IPS DF 6.9 (cell line): ENCODE measurements at regions not wholly inside any gene's neighbourhood (a gene's known extent, or its start where the extent isn't known, plus 50 kb on each side); places are given as distances from the start of the nearest gene placed in this dataset.
"Not testable (repeated sequence)": the region's sequence is repeated elsewhere in the genome, so short reads cannot be mapped to it uniquely, and the experiment has no call there.

ENCODE experiments used
- DNase-seq: peaks from one replicate; pipeline ENCODE4 v3.0.0-alpha.2; 2013; ENCODE audit warnings: low read depth, low spot score
- H3K27ac ChIP-seq: one replicate; pipeline ENCODE4 v1.5.1; 2013; ENCODE audit warnings: low read length, control low read depth
- H3K27me3 ChIP-seq: 2 replicates; pipeline ENCODE4 v1.6.1; 2013; ENCODE audit warnings: mild to moderate bottlenecking, low read length; ENCODE audit not compliant: control insufficient read depth, insufficient read depth
- H3K36me3 ChIP-seq: 2 replicates; pipeline ENCODE4 v1.6.1; 2013; ENCODE audit warnings: low read length; ENCODE audit not compliant: control insufficient read depth, insufficient read depth
- H3K4me1 ChIP-seq: 2 replicates; pipeline ENCODE4 v1.6.1; 2013; ENCODE audit warnings: low read length; ENCODE audit not compliant: control insufficient read depth, insufficient read depth
- H3K4me3 ChIP-seq: 2 replicates; pipeline ENCODE4 v1.5.1; 2013; ENCODE audit warnings: mild to moderate bottlenecking, low read length
- H3K9me3 ChIP-seq: 2 replicates; pipeline ENCODE4 v1.6.1; 2013; ENCODE audit warnings: low read length, inconsistent platforms; ENCODE audit not compliant: control insufficient read depth, insufficient read depth
- WGBS: extraction: QIAGEN DNeasy Blood & Tissue Kit; methylation state at CpG from one replicate; pipeline ENCODE4 v1.1.7; 2013; ENCODE audit warnings: mixed read lengths, missing lambda C conversion rate; ENCODE audit not compliant: insufficient read length, insufficient coverage; 5-methylcytosine and 5-hydroxymethylcytosine counted together

DNA sequence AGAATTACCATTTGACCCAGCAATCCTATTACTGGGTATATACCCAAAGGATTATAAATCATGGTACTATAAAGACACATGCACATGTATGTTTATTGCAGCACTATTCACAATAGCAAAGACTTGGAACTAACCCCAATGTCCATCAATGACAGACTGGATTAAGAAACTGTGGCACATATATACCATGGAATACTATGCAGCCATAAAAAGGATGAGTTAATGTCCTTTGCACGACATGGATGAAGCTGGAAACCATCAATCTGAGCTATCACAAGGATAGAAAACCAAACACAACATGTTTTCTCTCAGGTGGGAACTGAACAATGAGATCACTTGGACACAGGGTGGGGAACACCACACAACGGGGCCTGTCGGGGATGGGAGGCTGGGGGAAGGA, 123.4 kb upstream of the RIOK3 start:
- not testable (repeated sequence) for H3K4me1 ChIP-seq, DNase-seq, H3K27ac ChIP-seq, H3K4me3 ChIP-seq, H3K9me3 ChIP-seq, H3K36me3 ChIP-seq, H3K27me3 ChIP-seq
- no CpG with 5 or more reads among the region's 3 CpGs for WGBS

DNA sequence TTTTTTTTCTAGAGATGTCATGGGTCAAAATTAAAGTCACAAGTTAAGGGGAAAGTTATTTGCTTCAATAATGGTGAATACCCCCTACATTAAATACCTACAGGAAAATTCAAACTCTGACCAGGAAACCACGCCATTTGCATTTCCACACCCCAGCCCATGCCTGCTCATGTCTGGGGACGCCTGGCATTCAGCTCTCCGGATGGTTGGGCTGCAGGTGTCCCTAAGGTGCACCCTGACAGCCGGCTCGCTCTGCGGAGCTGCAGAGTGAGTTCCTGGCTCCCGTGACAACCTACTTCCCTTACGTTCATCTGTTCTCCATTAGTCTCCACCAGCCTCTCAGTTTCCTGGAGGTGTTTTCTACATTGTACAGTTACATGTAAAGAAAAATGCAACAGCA, 122.7 kb upstream of the RIOK3 start:
- Histone ChIP-seq H3K27me3 (no peaks in the 10 kb centered on the region), H3K4me3 (no peak overlapping the region), H3K27ac (no peak overlapping the region), H3K4me1 (no peaks in the 10 kb centered on the region), H3K36me3 (no peaks in the 10 kb centered on the region), H3K9me3 (no peaks in the 10 kb centered on the region)
- WGBS: no CpG with 5 or more reads among the region's 8 CpGs
- no peak for DNase-seq

GRCh38 chr18:23331091-23331920, 121.8 kb upstream of the RIOK3 start:
- H3K9me3 ChIP-seq: no peaks in the 10 kb centered on the region
- no CpG with 5 or more reads among the region's 22 CpGs for WGBS
- no peak overlapping the region for H3K27ac ChIP-seq
- no peaks in the 10 kb centered on the region for H3K36me3 ChIP-seq
- no peaks in the 10 kb centered on the region for H3K4me1 ChIP-seq
- no peak overlapping the region for H3K4me3 ChIP-seq
- DNase-seq: no peak
- no peaks in the 10 kb centered on the region for H3K27me3 ChIP-seq

DNA sequence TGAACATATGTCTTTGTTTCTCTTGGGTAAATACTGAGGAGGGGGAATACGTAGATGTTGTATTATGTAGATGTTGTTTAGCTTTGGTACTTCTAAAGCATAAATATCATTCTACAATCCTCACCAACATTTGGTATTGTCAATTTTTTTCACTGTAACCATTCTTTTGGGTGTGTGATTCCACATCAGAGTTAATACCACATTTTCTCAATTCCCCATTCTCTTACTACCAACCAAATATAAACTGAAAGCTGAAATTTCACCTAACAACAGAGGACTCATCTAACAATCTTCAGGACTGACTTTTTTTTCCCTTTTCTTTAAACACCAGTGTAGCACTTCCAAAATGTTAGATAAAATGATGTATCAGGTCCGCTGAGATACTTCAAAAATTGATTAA, 120.7 kb upstream of the RIOK3 start:
- H3K27me3 ChIP-seq: no peaks in the 10 kb centered on the region
- WGBS: no CpG with 5 or more reads among the region's 2 CpGs
- H3K27ac ChIP-seq: no peak overlapping the region
- no peaks in the 10 kb centered on the region for H3K4me1 ChIP-seq
- no peak overlapping the region for H3K4me3 ChIP-seq
- DNase-seq: no peak
- H3K36me3 ChIP-seq: no peaks in the 10 kb centered on the region
- no peaks in the 10 kb centered on the region for H3K9me3 ChIP-seq

DNA sequence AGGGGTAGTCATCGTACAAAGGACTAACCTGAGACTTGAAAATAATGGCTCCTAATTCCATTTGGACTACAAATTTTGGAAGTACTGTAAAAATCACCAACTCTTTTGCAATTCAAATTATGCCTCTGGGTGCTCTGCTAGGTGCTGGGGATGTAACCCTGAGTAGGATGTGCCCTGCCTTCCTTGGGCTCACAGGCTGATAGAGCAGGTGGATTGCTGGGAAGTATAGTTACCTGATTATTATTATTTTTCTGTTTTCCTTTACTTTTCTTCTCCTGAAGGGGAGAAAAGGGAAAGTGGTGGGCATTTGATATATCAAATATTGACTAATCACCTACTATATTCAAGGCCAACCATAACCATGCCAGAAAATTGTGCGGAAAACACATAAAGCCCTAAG, 119.3 kb upstream of the RIOK3 start:
- no peaks in the 10 kb centered on the region for H3K4me1 ChIP-seq
- no peaks in the 10 kb centered on the region for H3K27me3 ChIP-seq
- DNase-seq: no peak
- H3K27ac ChIP-seq: no peak overlapping the region
- H3K36me3 ChIP-seq: no peaks in the 10 kb centered on the region
- H3K9me3 ChIP-seq: no peaks in the 10 kb centered on the region
- no peak overlapping the region for H3K4me3 ChIP-seq
- no CpG with 5 or more reads among the region's 2 CpGs for WGBS

- no CpG with 5 or more reads among the region's 13 CpGs for WGBS
- no peak for DNase-seq
- Histone ChIP-seq H3K27ac (no peak overlapping the region), H3K36me3 (no peaks in the 10 kb centered on the region), H3K4me1 (no peaks in the 10 kb centered on the region), H3K27me3 (no peaks in the 10 kb centered on the region), H3K9me3 (no peaks in the 10 kb centered on the region), H3K4me3 (no peak overlapping the region)
These were observed 118.5 kb upstream of the RIOK3 start for GRCh38 chr18:23334569-23334968.

GRCh38 chr18:23336101-23336500, 117.0 kb upstream of the RIOK3 start:
- Histone ChIP-seq H3K4me3 (no peak overlapping the region), H3K27ac (no peak overlapping the region), H3K9me3 (no peaks in the 10 kb centered on the region), H3K36me3 (no peaks in the 10 kb centered on the region), H3K27me3 (no peaks in the 10 kb centered on the region), H3K4me1 (no peaks in the 10 kb centered on the region)
- no peak for DNase-seq
- no CpG with 5 or more reads among the region's 6 CpGs for WGBS

DNA sequence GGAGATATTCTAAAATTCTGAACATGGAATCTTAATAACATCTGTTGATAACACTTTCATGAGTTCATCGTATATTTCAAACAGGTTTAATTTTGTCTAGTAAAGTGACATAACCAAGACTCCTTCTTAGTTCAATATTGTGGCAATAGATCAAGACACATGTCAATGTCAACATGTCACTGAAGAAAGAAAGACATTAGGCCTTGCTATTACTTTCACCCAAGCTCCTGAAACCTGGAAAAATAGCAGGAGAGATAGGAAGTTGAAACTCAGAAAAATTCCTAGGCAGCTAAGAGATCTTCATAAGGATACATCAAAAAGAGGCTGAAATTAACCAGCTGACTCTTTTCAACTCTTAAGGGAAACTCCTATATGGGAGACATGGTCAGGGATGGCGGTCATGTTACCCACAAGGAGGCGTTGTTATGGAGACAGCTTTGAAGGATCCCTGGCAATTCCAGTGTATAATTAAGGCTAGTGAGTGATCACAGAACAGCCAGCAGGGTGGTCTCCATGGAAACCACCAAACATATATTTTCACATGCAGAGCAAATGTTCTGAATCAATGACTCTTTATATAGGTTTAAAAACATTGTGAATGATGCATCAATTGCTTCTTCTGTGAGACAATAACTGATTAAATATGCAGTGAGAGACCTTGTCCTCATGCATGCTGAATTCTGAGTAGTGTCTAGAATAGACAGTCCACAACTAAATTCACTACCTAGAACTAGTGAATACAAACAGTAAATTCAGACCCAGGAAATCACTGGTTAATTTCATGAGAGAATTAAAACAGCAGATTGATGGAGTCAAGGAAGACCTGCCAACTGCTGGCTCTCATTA, 115.3 kb upstream of the RIOK3 start:
- H3K4me3 ChIP-seq: no peak overlapping the region
- H3K9me3 ChIP-seq: no peaks in the 10 kb centered on the region
- no peak for DNase-seq
- H3K27me3 ChIP-seq: no peaks in the 10 kb centered on the region
- no CpG with 5 or more reads among the region's 3 CpGs for WGBS
- no peaks in the 10 kb centered on the region for H3K36me3 ChIP-seq
- no peak overlapping the region for H3K27ac ChIP-seq
- no peaks in the 10 kb centered on the region for H3K4me1 ChIP-seq

DNA sequence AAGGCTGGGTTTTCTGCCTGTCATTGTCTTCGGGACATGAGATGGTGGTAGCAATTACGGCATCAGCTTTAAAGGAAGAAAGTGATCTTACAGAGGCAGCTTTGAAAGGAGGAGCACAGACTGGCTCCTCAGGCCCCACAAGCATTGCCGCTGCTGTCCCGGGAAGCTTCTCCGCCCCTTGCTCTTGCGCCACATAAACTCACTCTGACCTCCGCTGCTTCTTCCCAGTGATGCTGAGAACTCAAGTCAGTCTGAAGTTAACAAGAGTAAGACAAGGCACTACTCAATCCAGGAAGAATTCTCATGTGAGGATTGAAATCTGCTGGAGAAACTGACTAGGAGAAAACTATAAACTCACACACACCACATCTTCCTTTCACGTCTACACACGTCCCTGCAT, 112.4 kb upstream of the RIOK3 start:
- DNase-seq: no peak
- Histone ChIP-seq H3K27ac (no peak overlapping the region), H3K36me3 (no peaks in the 10 kb centered on the region), H3K9me3 (no peaks in the 10 kb centered on the region), H3K4me1 (no peaks in the 10 kb centered on the region), H3K27me3 (no peaks in the 10 kb centered on the region), H3K4me3 (no peak overlapping the region)
- WGBS: 100% methylated on average over 2 of the region's 9 CpGs

DNA sequence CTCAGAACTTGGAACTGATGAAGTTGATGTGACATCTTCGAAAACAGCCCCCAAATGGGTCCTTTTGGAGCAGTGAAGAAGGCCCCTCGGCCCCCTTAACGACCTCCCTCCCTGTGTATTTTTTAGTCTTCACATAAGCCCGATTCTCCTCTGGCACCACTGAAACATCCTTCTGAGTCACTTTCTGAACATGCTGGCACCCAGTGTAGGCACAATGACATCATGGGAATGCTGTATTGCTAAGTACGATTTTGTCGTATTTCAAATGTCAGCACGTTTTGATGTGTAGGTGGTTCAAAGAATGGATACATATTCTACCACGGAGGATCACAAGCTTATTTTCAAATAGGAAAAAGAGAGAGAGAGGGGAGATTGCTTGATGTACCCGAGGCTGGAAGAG, 111.7 kb upstream of the RIOK3 start:
- no peaks in the 10 kb centered on the region for H3K9me3 ChIP-seq
- no peak overlapping the region for H3K4me3 ChIP-seq
- H3K36me3 ChIP-seq: no peaks in the 10 kb centered on the region
- DNase-seq: no peak
- no peaks in the 10 kb centered on the region for H3K4me1 ChIP-seq
- WGBS: no CpG with 5 or more reads among the region's 9 CpGs
- H3K27ac ChIP-seq: no peak overlapping the region
- no peaks in the 10 kb centered on the region for H3K27me3 ChIP-seq
